ENCODE measurements at regions not wholly inside any gene's neighbourhood (a gene's known extent, or its start where the extent isn't known, plus 50 kb on each side); places are given as distances from the start of the nearest gene placed in this dataset.

DNA sequence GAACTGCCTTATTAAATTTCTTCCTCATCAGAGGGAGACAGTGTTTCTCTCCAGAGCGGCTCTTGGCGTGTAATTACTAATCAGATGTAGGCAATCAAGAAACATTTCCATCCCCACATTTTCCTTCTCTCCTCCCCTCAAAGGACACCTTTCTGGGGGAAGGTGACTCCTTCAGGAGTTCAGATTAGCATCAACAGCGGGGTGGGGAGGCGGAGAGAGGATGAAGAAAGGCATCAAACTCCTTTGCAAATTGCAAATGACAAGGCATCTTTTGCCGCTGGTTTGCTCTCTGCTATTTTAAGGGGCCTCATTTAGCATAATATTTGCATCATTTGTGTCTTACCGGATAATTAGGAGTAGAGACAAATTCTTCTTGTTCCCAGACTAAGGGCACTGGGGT, 231.7 kb upstream of the SRRM4 start:
- intact Hi-C loops (cut with DNase I): no loop called here
- DNase-seq (no peak), ATAC-seq (no peak)
- Histone ChIP-seq H3K27ac (no peak overlapping the region), H3K27me3 (peaks cover 0 to 24% (median 0%) of the 10 kb centered on the region in 9 donors), H3K36me3 (no peaks in the 10 kb centered on the region), H3K4me3 (no peak overlapping the region), H3K4me1 (no peaks in the 10 kb centered on the region), H3K9me3 (peaks cover 0 to 12% (median 0%) of the 10 kb centered on the region in 12 donors)
- TF ChIP-seq, protein P1, sequence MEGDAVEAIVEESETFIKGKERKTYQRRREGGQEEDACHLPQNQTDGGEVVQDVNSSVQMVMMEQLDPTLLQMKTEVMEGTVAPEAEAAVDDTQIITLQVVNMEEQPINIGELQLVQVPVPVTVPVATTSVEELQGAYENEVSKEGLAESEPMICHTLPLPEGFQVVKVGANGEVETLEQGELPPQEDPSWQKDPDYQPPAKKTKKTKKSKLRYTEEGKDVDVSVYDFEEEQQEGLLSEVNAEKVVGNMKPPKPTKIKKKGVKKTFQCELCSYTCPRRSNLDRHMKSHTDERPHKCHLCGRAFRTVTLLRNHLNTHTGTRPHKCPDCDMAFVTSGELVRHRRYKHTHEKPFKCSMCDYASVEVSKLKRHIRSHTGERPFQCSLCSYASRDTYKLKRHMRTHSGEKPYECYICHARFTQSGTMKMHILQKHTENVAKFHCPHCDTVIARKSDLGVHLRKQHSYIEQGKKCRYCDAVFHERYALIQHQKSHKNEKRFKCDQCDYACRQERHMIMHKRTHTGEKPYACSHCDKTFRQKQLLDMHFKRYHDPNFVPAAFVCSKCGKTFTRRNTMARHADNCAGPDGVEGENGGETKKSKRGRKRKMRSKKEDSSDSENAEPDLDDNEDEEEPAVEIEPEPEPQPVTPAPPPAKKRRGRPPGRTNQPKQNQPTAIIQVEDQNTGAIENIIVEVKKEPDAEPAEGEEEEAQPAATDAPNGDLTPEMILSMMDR (IDR thresholded peaks at IDR 0.05): no peak
- no peak for TF ChIP-seq POLR2A (IDR thresholded peaks at IDR 0.05)
- WGBS, 4 donors: 68 to 79% (median 74%) methylated on average over 6 of the region's 6 CpGs

DNA sequence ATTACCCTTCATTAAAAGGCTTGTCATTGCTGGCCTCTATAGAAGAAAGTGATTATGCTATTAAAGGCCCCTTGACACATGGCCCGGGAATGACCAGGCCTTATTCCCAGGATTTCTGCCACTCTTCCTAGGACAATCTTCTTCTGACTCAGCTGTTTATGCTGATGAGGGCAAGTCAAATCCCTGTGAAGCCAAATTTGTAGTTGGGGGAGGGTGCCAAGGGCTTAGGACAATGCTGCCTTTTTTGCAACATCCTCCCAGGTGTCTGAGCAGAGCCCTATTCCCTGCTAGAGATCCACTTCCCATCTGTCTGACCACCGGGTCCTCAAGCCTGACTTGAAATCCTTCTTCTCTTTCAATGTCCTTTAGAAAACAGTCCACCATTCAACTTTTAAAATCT, 230.7 kb upstream of the SRRM4 start:
- no peak for DNase-seq
- Histone ChIP-seq H3K4me3 (no peak overlapping the region), H3K27ac (no peak overlapping the region), H3K4me1 (no peaks in the 10 kb centered on the region), H3K27me3 (peaks cover 0 to 18% (median 0%) of the 10 kb centered on the region in 9 donors), H3K9me3 (peaks cover 0 to 12% (median 0%) of the 10 kb centered on the region in 12 donors), H3K36me3 (no peaks in the 10 kb centered on the region)
- TF ChIP-seq POLR2A (IDR thresholded peaks at IDR 0.05): no peak
- TF ChIP-seq, protein P1 (IDR thresholded peaks at IDR 0.05): no peak
- intact Hi-C loops (cut with DNase I): no loop called here
- ATAC-seq: no peak
- 68 to 82% (median 78%) methylated on average over 2 of the region's 2 CpGs for WGBS, 4 donors

DNA sequence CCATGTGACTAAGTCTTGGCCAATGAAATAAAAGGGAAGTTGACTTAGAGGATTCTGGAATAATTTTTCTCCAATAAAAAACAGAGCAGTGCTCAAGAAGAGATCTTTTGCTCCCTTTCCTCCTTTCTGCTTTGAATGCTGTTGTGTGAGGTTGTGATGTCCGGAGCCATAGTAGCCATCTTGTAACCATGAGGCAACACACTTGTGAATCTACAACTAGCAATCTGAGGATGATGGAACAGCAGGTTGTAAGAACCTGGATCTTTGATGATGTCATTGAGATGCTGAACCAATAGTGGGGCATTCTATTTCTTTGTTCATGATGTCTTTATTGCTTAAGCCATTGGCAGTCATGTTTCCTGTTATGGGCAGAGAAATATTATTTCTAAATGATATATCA, 230.0 kb upstream of the SRRM4 start:
- peaks cover 0 to 12% (median 0%) of the 10 kb centered on the region in 12 donors for H3K9me3 ChIP-seq
- no peak for TF ChIP-seq POLR2A (IDR thresholded peaks at IDR 0.05)
- TF ChIP-seq, protein P1 (IDR thresholded peaks at IDR 0.05): no peak
- H3K4me3 ChIP-seq: no peak overlapping the region
- H3K27me3 ChIP-seq: peaks cover 0 to 18% (median 0%) of the 10 kb centered on the region in 9 donors
- H3K36me3 ChIP-seq: no peaks in the 10 kb centered on the region
- intact Hi-C loops (cut with DNase I): no loop called here
- no peaks in the 10 kb centered on the region for H3K4me1 ChIP-seq
- WGBS, 4 donors: 90 to 94% (median 92%) methylated on average over 1 of the region's 1 CpG
- no peak for DNase-seq
- no peak for ATAC-seq
- no peak overlapping the region for H3K27ac ChIP-seq

DNA sequence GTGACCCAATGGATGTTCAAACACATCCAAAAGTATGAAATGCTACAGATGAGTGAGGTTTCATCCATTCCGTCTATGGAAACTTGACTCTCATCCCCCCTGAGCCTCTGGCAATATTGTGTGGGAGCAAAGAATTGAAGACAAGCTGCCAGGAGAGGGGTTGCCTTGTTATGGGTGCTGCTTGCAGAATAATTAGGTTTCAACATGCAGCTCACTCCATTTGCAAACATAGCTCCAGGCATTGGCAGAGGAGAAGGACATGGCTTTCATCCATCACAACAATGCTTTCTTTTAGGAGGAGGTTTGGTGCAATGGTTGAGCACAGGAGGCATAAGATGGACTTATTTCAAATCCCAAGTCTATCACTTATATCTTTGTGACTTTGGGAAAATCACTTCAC, 220.7 kb upstream of the SRRM4 start:
- WGBS, 4 donors: 85 to 93% (median 86%) methylated on average over 1 of the region's 1 CpG
- Histone ChIP-seq H3K4me1 (no peaks in the 10 kb centered on the region), H3K27me3 (peaks cover 0 to 15% (median 0%) of the 10 kb centered on the region in 9 donors), H3K9me3 (no peaks in the 10 kb centered on the region), H3K4me3 (no peak overlapping the region), H3K27ac (no peak overlapping the region), H3K36me3 (no peaks in the 10 kb centered on the region)
- no peak for ATAC-seq
- no peak for DNase-seq
- intact Hi-C loops (cut with DNase I): no loop called here
- TF ChIP-seq POLR2A (IDR thresholded peaks at IDR 0.05): no peak
- TF ChIP-seq, protein P1 (IDR thresholded peaks at IDR 0.05): no peak
